KOPT-K1 (cell line): ENCODE measurements at regions not wholly inside any gene's neighbourhood (a gene's known extent, or its start where the extent isn't known, plus 50 kb on each side); places are given as distances from the start of the nearest gene placed in this dataset.
"Not testable (repeated sequence)": the region's sequence is repeated elsewhere in the genome, so short reads cannot be mapped to it uniquely, and the experiment has no call there.

ENCODE experiments used
- H3K27ac ChIP-seq: fragments of 200-600 bp; sonication (generic); 2 replicates; pipeline ENCODE4 v1.5.1; 2016; ENCODE audit warnings: antibody characterized with exemption, mild to moderate bottlenecking, low read depth, low read length; ENCODE audit not compliant: poor library complexity, severe bottlenecking
- H3K36me3 ChIP-seq: fragments of 200-600 bp; sonication (generic); 2 replicates; pipeline ENCODE4 v1.5.1; 2017; ENCODE audit warnings: antibody characterized with exemption, mild to moderate bottlenecking, low read length, moderate library complexity; ENCODE audit not compliant: insufficient read depth
- H3K9me3 ChIP-seq: fragments of 200-600 bp; sonication (generic); 2 replicates; pipeline ENCODE4 v1.5.1; 2017; ENCODE audit warnings: antibody characterized with exemption, low read length, mild to moderate bottlenecking; ENCODE audit not compliant: insufficient read depth, poor library complexity, severe bottlenecking

DNA sequence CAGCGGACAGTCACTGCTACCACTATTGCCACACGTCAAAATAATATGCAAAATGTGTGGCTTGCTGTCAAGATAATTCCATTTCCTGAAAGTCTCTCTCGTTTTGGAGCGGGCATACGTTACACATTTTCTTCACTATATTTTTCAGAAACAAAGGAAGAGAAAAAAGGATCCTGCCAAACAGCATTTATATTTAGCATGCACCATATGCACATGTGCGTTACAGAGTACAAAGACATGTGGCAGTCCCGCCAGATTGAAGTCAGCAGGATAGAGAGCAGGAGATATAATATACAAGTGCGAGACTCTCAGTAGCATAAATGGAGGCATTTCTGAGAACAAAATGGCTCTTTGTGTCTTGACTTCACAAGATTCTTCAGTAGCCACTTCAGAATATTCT lies 221.6 kb upstream of the KIF2A start:
- Histone ChIP-seq H3K9me3 (no peaks in the 10 kb centered on the region), H3K36me3 (no peaks in the 10 kb centered on the region), H3K27ac (no peak overlapping the region)

DNA sequence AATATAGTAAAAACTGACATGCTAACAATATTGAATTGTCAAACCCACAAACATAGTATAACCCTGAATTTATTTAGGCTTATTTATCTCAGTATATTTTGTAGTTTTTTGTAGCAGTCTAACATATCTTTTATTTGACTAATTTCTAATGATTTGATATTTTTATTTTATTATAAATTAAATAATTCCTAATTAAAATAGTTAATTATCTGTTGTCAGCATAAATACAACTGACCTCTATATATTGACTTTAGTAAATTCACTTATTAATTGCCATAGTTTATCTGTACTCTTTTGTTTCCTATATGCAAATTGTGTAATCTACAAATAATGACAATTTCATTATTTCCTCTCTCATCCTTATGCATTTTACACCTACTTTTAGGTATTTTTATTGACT lies 215.1 kb upstream of the KIF2A start:
- Histone ChIP-seq H3K27ac (no peak overlapping the region), H3K9me3 (peaks cover 4% of the 10 kb centered on the region), H3K36me3 (no peaks in the 10 kb centered on the region)

DNA sequence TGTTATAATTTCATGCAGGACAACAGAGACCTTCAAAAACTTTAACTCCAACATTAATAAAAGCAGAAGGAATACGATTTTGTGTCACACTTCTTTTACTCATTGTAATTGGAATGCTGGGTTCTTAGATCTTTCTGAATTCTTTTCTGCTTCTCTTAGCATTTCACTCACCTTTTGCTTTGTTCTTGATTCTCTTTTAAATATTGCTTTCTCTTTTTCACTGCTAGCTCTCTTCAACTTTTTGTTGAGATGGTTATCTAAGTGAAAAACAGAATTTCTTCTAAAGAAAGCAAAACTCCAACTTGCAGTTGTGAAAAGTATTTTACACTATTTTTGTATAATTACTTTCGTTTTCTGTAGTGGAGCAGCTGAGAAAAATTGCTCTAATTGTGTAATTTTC lies 212.6 kb upstream of the KIF2A start:
- Histone ChIP-seq H3K9me3 (peaks cover 4% of the 10 kb centered on the region), H3K27ac (no peak overlapping the region), H3K36me3 (no peaks in the 10 kb centered on the region)

DNA sequence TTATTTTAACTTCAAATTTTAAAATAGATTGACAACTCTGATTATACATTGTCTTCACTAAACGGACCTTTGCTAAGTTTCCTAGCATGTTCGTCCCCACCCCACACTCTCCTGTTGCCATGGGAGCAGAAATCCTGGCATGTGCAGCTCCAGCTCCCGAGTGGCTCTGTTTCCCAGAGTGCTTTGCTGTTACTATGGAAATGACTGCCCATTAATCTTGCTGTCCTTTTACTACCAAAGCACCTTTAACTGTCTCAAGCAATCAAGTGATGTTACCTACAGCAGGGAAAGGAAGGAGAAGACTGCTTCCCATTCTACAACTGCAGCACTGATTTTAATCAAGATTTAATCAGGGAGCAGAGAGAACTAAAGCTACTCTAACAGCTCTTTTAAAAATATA lies 212.0 kb upstream of the KIF2A start:
- H3K27ac ChIP-seq = no peak overlapping the region
- no peaks in the 10 kb centered on the region for H3K36me3 ChIP-seq

DNA sequence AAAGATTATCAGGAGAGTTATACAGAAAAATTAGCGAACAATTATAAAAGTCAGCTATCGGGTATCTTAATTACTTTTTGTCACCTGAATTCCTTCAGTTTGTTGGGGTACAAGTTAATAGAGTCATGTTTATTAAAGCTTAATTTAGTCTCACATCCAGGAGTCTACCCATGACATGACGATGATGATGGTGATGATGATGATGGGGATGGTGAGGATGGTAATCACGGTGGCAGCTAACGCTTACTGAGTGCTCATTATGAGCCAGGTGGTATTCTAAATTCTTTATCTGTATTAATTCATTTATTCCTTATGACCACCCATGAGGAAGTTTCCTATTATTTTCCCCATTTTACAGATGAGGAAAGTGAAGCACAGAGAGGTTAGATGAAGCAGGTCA lies 208.6 kb upstream of the KIF2A start:
- H3K9me3 ChIP-seq = no peaks in the 10 kb centered on the region

More for the DNA sequence above, 212.0 kb upstream of the KIF2A start:
- H3K9me3 ChIP-seq = peaks cover 4% of the 10 kb centered on the region

DNA sequence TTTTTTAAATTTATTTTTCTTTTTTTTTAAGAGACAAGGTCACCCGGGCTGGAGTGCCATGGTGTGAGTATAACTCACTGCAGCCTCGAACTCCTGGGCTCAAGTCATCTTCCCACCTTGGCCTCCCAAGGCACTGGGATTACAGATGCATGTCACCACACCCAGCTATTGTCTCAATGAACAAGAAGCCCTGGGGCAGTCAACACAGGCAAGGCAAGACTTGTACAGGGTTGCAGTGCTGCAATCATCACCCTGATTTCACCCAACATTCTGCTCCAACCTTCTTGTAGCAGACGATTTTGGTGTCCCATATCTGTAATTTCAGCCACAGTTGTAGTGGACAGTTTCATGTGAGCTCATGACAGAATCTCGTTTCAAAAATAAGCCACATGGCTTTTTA lies 205.8 kb upstream of the KIF2A start:
- Histone ChIP-seq H3K27ac (no peak overlapping the region), H3K36me3 (no peaks in the 10 kb centered on the region), H3K9me3 (no peaks in the 10 kb centered on the region)

More for the DNA sequence above, 208.6 kb upstream of the KIF2A start:
- Histone ChIP-seq H3K27ac (no peak overlapping the region), H3K36me3 (no peaks in the 10 kb centered on the region)

DNA sequence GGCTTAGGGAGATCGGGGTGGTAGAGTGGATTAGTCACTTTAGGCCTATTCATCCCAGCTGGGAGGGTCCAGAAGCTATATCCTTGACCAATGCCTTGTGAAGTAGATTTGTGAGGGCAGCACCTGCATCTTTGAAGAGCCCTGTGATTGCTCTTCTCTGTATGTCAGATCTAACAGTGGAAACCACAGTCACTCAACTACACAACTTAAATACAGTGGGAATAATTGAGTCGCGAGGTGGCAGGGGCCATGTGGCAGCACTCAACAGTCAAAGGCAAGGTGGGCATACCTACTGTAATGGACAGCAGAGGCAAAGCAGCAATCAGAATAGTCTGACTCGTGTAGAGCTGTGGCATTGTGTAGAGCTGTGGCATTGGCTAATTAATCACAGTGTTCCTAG lies 202.1 kb upstream of the KIF2A start:
- H3K9me3 ChIP-seq, H3K27ac ChIP-seq, H3K36me3 ChIP-seq: not testable (repeated sequence)

DNA sequence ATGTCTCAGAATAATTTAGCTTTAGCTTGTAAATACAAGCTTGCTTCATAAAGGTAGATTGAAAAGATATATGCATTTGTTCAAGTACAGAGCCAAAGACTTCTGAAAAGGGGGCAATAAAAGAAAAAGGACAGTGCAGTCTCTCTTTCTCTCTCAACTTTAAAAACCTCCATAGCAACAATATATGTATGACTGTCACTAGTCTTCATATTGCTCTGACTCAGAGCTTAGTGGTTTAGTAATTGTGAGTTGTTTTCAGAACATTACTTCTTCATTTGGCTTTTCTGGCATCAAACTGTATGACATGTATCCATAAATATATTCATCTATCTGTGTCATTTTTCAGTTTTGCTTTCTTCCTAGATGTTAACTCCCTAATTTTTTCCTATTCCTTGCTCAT lies 194.6 kb upstream of the KIF2A start:
- no peaks in the 10 kb centered on the region for H3K9me3 ChIP-seq

DNA sequence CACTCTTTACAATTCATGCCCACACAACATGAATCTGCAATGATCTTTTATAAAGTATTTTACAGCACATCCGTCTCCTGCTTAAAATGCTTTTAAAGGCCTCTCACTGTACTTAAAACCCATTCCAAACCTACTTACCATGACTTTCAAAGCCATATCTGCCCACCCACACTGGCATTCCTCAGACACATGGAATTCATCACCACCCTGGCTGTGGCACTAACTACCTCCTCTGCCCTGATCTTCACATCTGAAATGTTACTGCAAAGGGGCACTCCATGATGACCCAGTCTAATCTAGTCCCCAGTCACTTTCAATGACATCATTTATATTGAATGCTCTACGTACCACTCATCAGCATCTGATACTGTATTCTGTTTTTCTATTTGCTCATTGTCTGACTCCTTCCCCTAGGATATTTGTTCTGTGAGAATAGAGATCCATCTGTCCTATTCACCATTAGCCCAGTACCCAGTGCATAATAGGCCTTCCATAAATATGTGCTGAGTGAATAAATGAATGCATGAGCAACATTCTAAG lies 193.2 kb upstream of the KIF2A start:
- H3K27ac ChIP-seq = no peak overlapping the region
- no peaks in the 10 kb centered on the region for H3K9me3 ChIP-seq
- no peaks in the 10 kb centered on the region for H3K36me3 ChIP-seq

More for the DNA sequence above, 194.6 kb upstream of the KIF2A start:
- Histone ChIP-seq H3K36me3 (no peaks in the 10 kb centered on the region), H3K27ac (no peak overlapping the region)

DNA sequence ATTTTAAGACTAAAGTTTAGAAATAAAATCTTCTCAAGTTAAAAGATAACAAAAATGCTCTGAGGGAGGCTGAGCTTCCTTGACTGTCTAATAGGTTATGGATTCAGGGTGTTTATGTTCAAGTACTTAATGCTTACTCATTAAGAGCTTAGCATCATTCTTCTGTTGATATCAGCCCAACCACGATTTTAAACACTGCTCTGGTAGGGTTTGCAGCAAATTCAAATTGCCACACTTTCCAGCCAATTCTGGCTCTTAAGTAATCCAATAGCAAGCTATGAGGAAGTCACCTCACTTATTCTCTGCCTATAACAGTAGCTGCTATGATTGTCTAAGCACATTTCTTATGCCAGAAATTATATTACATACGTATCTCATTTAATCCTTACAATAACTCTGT lies 191.0 kb upstream of the KIF2A start:
- Histone ChIP-seq H3K36me3 (no peaks in the 10 kb centered on the region), H3K27ac (no peak overlapping the region), H3K9me3 (no peaks in the 10 kb centered on the region)

DNA sequence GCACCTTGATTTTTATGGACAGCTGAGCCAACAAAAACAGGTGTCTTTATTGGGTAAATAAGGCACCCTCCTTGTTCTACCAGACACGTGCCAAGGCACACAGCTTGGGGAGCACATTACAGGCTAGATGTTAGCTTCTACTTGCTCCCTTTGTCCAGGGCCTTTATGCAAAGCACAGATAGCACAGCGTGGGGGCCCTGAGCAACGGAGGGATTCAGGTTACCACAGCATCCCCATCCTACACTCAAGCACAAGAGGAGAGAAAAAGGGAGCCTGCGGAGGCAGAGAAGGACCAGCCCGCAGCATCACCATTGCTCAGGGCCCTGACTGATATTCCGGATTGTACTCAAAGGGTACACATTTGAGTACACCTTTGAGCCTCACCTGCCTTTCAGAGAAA lies 181.7 kb upstream of the KIF2A start:
- no peak overlapping the region for H3K27ac ChIP-seq
- H3K36me3 ChIP-seq = no peaks in the 10 kb centered on the region
- no peaks in the 10 kb centered on the region for H3K9me3 ChIP-seq

DNA sequence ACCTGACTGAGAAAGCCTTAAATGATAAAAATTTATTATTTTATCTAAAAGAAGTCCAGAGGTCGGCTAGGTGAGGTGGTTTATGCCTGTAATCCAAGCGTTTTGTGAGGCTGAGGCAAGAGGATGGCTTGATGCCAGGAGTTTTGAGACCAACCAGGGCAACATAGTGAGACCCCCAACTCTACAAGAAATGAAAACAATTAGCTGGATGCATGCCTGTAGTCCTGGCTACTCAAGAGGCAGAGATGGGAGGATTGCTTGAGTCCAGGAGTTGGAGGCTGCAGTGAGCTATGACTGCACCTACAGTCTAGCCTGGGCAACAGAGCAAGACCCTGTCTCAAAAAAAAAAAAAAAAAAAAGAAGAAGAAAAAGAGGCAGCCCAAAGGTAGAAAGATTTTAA lies 179.9 kb upstream of the KIF2A start:
- Histone ChIP-seq H3K36me3 (no peaks in the 10 kb centered on the region), H3K9me3 (no peaks in the 10 kb centered on the region), H3K27ac (no peak overlapping the region)

DNA sequence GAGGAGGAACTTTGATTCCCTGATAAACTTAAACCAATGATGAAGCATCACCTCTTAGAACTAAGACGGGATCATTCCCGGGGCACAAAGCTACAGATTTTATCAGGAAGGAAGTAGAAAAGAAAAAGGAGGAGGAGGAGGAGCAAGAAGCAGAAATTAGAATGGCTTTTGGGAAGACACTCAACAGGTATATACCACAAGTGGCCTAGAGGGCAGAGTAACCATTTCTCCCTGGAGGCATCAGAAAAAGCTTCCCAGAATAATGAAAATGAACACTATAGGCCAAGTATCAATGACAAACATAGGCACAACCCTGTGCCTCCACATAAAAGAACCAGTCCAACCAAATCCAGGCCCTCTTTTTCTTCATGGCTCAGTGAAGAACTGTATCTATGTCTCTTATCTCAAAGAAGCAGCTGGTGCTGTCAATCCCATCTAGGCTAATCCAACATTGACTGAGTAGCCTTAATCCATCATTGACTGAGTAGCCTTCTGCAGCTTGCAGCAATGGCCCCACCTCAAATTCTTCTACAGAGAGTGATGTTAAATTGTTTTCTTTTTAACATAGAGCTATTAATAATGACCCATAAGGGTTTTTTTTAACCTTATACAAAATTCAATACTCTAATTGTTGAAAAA lies 178.8 kb upstream of the KIF2A start:
- no peaks in the 10 kb centered on the region for H3K9me3 ChIP-seq
- H3K27ac ChIP-seq = no peak overlapping the region
- no peaks in the 10 kb centered on the region for H3K36me3 ChIP-seq

DNA sequence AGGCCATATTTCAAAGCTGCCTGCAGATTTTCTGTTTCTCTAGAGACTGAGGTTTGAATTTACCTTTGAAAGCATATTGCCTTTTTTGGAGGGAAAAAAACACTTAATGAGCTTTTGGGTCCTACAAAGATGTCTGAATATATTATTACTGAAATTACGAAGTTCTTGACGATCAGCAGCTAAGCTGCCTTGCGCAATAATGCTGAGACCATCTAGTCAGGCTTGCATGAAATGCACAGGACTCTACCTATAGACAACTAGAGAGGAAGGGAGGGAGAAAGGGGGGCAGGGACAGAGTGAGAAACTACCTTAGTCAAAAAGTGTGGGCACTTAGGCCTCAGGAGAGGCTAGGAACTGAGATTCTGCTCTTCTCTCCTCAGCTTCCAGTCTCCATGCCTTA lies 175.9 kb upstream of the KIF2A start:
- no peak overlapping the region for H3K27ac ChIP-seq
- H3K36me3 ChIP-seq = no peaks in the 10 kb centered on the region
- no peaks in the 10 kb centered on the region for H3K9me3 ChIP-seq

DNA sequence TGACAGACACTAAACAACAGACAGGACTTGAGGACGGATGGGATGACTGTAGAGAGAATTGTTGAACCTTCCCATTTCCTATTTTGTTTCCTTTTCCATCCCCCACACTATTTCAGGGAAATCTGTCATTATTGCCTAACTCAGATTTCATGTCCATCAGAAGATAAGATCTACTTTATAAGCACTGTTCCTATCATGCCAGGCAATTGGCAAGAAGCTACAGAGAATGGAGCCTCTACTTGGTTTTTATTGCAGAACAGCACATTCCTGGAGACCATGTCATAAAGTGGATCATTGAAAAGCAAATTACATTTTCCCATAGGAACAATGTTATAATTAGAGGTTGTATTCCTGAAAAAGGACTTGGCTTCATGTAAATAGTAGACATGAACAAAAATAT lies 173.7 kb upstream of the KIF2A start:
- no peaks in the 10 kb centered on the region for H3K9me3 ChIP-seq
- no peaks in the 10 kb centered on the region for H3K36me3 ChIP-seq
- H3K27ac ChIP-seq = no peak overlapping the region

DNA sequence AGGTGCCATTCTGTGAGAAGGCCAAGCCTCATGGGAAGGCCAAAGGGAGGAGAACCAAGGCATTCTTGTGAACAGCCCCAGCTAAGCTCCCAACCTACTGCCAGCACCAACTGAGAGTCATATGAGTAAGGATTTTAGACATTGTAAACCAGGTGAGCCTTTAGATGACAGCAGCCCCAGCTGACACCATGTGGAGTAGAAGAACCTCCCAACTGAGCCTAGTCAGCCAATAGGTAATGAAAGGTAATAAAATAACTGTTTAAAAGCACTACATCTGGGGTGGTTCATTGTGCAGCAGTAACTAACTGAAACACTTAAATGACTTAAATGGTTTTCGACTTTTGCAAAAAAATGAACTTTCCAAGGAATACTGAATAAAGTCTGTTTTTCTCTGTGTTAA lies 172.6 kb upstream of the KIF2A start:
- Histone ChIP-seq H3K27ac (no peak overlapping the region), H3K9me3 (no peaks in the 10 kb centered on the region), H3K36me3 (no peaks in the 10 kb centered on the region)
